HG03342 (cell line): ENCODE measurements at regions not wholly inside any gene's neighbourhood (a gene's known extent, or its start where the extent isn't known, plus 50 kb on each side); places are given as distances from the start of the nearest gene placed in this dataset.
"Not testable (repeated sequence)": the region's sequence is repeated elsewhere in the genome, so short reads cannot be mapped to it uniquely, and the experiment has no call there.

ENCODE experiments used
- ATAC-seq: cut with Tn5 transposase; IDR thresholded peaks from one replicate; pipeline ENCODE4 v1.9.1; 2021; ENCODE audit warnings: mild to moderate bottlenecking, moderate library complexity; ENCODE audit not compliant: unreplicated experiment

DNA sequence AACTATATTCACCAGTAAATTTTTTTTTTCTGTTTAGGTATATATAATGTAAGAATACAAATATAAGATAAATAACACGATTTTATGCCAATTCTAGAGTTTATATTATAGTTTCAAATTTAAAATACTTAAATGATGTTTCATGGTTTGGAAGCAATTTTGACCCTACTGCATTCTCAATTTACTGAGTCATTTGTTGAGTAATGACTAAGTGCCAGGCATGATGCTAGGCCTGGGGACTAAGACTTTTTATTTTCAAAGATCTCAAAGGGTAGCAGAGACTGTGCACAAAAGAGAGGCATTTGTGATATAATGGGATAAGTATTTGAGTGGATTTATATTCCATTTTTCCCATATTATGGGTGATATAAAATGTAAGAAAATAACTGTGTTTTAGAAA is 78.9 kb upstream of the SMIM30 start:
- no peak for ATAC-seq

DNA sequence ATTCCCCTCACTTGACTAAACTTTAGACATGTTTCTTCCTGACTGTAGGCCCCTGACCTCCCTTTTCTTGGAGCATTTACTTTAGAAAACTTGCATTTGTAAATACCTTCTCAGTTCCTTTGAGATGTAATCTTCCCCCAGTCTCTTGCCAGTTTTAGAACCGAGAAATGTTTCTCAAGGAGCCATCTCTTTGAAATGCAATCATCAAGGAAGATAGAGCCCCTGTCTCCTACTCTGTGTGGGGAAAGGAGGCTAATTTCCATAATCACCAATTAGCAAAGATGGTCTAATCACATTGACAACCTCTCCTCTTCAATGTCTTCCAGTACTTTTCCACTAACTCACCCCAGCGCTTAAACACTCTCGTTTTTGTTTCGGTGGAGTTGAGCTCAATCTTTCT is 70.0 kb upstream of the SMIM30 start:
- ATAC-seq: no peak

DNA sequence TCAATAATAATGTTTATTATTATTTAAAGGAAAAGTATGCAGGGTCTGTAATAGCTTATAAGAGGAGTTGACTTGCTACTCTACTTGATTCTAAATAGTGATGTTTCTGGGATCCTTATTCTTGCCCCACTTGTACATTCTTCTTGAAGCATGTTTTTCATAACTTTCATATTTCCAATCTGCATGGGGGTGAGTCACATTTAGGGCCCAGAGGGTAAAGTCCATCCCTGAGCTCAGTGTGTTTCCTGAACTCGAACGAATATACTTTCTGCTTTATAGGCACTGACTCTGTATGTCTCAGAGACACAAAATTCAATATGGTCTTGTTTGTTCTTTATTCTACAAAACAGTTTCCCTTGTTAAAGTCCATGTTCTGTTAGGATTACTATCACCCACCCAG is 61.0 kb upstream of the SMIM30 start:
- ATAC-seq: no peak

DNA sequence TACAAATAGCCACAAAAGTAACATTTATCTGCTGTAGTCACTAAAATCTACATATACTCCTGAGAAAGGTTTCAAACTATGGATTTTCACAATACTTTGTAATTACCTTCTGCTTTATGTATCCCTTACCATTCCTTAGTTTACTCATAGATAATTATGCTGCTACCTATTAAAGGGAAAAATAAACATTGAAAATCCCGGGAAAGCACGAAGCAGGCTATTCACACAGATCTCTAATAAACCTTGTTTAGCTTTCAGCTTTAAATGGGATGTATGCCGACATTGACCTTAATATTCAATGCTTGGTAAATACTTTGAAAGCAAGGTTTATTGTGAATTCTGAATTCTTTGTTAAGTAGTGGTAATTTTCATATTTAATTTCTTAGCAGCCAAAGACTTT is 58.5 kb upstream of the SMIM30 start:
- ATAC-seq: no peak

DNA sequence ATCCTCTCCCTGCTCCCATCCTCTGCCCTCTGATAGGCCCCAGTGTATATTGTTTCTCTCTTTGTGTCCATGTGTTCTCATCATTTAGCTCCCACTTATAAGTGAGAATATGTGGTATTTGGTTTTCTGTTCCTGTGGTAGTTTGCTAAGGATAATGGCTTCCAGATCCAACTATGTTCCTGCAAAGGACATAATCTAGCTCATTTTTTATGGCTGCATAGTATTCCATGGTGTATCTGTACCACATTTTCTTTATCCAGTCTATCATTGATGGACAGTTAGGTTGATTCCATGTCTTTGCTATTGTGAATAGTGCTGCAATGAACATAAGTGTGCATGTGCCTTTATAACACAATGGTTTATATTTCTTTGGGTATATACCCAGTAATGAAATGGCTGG is 57.8 kb upstream of the SMIM30 start:
- not testable (repeated sequence) for ATAC-seq

DNA sequence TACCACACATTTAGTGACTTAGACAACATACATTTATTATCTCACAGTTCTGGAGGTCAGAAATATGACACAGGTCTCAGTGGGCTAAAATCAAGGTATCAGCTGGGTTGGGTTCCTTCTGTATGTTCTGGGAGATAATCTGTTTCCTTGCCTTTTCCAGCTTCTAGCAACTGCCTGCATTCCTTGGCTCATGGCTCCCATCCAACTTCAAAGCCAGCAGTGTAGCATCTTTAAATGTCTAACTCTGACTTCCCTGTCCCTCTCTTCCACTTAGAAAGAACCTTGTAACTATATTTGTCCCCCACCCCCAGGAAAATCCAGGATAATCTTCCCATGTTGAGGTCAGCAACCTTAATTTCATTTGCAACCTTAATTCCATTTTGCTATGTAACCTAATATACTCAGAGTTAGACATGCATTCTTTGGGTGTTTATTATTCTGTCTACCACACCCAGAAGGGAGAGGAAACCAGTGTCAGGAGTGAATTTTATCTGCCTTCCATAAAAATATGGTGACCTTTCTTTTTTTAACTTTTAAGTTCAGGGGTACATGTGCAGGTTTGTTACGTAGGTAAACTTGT is 57.3 kb upstream of the SMIM30 start:
- no peak for ATAC-seq

DNA sequence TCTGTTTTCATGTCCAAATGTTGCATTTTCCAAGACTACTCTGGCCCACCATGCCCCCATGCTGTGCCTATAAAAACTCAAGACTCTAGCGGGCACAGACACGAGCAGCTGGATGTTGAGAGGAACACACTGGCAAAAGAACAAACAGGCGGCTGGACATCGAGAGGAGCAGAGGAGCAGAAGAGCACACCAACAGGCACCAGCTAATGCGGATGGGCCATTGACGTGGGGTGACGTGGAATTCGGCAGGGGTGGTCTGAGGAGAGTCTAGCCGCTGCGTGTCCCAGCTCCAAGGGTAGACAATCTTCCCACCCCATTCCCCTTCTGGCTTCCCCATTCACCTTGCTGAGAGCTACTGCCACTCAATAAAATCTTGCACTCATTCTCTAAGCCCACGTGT is 54.4 kb upstream of the SMIM30 start:
- no peak for ATAC-seq

DNA sequence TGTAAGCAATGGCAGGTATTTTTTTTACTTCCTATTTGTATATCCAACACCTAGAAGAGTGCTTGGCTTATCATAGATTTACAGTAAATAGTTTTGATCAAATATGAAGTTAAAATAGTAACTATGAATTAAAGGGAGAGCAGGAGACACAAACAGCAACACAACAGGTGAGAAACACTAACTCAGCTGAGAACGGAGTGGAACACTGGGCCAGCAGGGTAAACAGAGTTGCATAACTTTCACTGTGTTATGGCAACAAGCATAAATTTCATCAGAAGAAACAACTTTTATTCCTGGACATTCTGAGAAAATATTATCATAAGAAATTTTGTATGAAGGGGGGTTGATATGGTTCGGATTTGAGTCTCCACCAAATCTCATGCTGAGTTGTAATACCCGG is 52.2 kb upstream of the SMIM30 start:
- no peak for ATAC-seq
